Pancreas (tissue), 10 donors: ENCODE measurements at regions not wholly inside any gene's neighbourhood (a gene's known extent, or its start where the extent isn't known, plus 50 kb on each side); places are given as distances from the start of the nearest gene placed in this dataset.
"Not testable (repeated sequence)": the region's sequence is repeated elsewhere in the genome, so short reads cannot be mapped to it uniquely, and the experiment has no call there.

Experiments
- ATAC-seq, 4 donors: fragments of 200-7000 bp; cut with Tn5 transposase; one replicate each; pipeline versions ENCODE4 v1.8.0 to v1.9.1; 2020; ENCODE audit warnings: mild to moderate bottlenecking in 4 of 4, moderate library complexity in 4 of 4
- DNase-seq, 6 donors: peaks; one replicate each; pipeline ENCODE4 v3.0.0-alpha.2; 2020
- FAIRE-seq: peaks from 2 replicates; lab custom pipeline; 2012; peaks lifted over from hg19 to GRCh38; lab: Jason Lieb, UNC
- H3K27ac ChIP-seq, 4 donors: fragments of 200-600 bp; sonication (generic); 1 replicate in 3 of 4; 2 replicates in 1 of 4; pipeline versions ENCODE4 v1.5.0 to v1.8.0; 2020
- H3K27me3 ChIP-seq, 4 donors: fragments of 200-600 bp; one replicate each; pipeline ENCODE4 v1.8.0; 2021
- H3K36me3 ChIP-seq, 3 donors: fragments of 200-600 bp; sonication (generic) in 1 of 3; one replicate each; pipeline versions ENCODE4 v1.5.0 to v1.8.0; 2020 to 2021
- H3K4me1 ChIP-seq, 3 donors: fragments of 200-600 bp; one replicate each; pipeline ENCODE4 v1.8.0; 2021
- H3K4me3 ChIP-seq, 4 donors: fragments of 200-600 bp; sonication (generic) in 2 of 4; one replicate each; pipeline versions ENCODE4 v1.5.0 to v1.8.0; 2020 to 2021
- H3K9me3 ChIP-seq, 4 donors: fragments of 200-600 bp; one replicate each; pipeline ENCODE4 v1.8.0; 2021
- CTCF ChIP-seq, 4 donors: fragments of 200-600 bp; sonication (generic) in 3 of 4; IDR thresholded peaks; one replicate each; pipeline versions ENCODE4 v1.5.0 to v1.8.0; 2021; ENCODE audit warnings: antibody characterized with exemption in 4 of 4
- WGBS, 2 donors: extraction: QIAGEN DNeasy Blood & Tissue Kit; methylation state at CpG; one replicate each; pipeline ENCODE4 v1.1.7; 2013; 5-methylcytosine and 5-hydroxymethylcytosine counted together
- intact Hi-C, 3 donors: fragments of 100-400 bp; cut with DNase I; formaldehyde crosslinking; loops; one replicate each; pipeline versions ENCODE4 v1.11.1 to v1.14.2; 2022
- donor health status: healthy with polysubstance abuse.
- donor health status: DM: no; HTN: no; CAD: no; lungs with moderate emphysema.
- donor health status: DM: no; HTN: no; CAD: no.
- donor health status: control.
- donor health status: control.
- donor health status: Bipolar disorder and iron deficiency.
- donor health status: DM: yes; HTN: yes; CAD: no.
- donor health status: DM: no; HTN: no; CAD: no.
- donor health status: DM: no; HTN: no; CAD: no.
- donor health status: DM: yes; HTN: yes; CAD: no.

DNA sequence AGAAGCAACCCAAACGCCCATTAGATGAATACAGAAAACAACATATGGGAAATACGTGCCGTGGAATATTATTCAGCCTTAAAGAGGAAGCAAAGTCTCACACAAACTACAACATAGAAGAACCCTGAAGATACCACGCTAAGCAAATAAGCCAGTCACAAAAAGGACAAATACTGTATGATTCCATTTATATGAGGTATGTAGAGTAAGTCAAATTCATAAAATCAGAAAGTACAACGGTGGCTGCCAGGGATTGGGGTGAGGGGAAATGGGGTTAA lies 54.2 kb downstream of the SIPA1L2 start:
- DNase-seq (no peak), FAIRE-seq (no peak), ATAC-seq (no peak)
- Histone ChIP-seq H3K9me3 (no peaks in the 10 kb centered on the region), H3K4me1 (no peaks in the 10 kb centered on the region), H3K27me3 (no peaks in the 10 kb centered on the region), H3K27ac (no peak overlapping the region), H3K4me3 (no peak overlapping the region), H3K36me3 (no peaks in the 10 kb centered on the region)
- 83 to 85% methylated on average over 5 of the region's 5 CpGs for WGBS, 2 donors
- TF ChIP-seq CTCF (IDR thresholded peaks at IDR 0.05) = no peak
- intact Hi-C loops = no loop called here

- no peaks in the 10 kb centered on the region for H3K27me3 ChIP-seq
- no peaks in the 10 kb centered on the region for H3K36me3 ChIP-seq
- intact Hi-C loops = no loop called here
- no peak for ATAC-seq
- WGBS, 2 donors = 77 to 87% methylated on average over 12 of the region's 12 CpGs
- H3K4me1 ChIP-seq = no peaks in the 10 kb centered on the region
- no peak for DNase-seq
- no peaks in the 10 kb centered on the region for H3K9me3 ChIP-seq
- TF ChIP-seq CTCF (IDR thresholded peaks at IDR 0.05) = no peak
- FAIRE-seq = no peak
- H3K27ac ChIP-seq = no peak overlapping the region
- H3K4me3 ChIP-seq = no peak overlapping the region
Observed at GRCh38 chr1:232574889-232575762, 54.8 kb downstream of the SIPA1L2 start.

- DNase-seq (no peak), FAIRE-seq (no peak), ATAC-seq (no peak)
- intact Hi-C loops = no loop called here
- H3K27me3 ChIP-seq = no peaks in the 10 kb centered on the region
- no peak overlapping the region for H3K4me3 ChIP-seq
- H3K4me1 ChIP-seq = no peaks in the 10 kb centered on the region
- no peaks in the 10 kb centered on the region for H3K9me3 ChIP-seq
- TF ChIP-seq CTCF (IDR thresholded peaks at IDR 0.05) = no peak
- no peaks in the 10 kb centered on the region for H3K36me3 ChIP-seq
- no peak overlapping the region for H3K27ac ChIP-seq
- 86 to 96% methylated on average over 3 of the region's 3 CpGs for WGBS, 2 donors
Observed at GRCh38 chr1:232574077-232574476, 55.9 kb downstream of the SIPA1L2 start.

DNA sequence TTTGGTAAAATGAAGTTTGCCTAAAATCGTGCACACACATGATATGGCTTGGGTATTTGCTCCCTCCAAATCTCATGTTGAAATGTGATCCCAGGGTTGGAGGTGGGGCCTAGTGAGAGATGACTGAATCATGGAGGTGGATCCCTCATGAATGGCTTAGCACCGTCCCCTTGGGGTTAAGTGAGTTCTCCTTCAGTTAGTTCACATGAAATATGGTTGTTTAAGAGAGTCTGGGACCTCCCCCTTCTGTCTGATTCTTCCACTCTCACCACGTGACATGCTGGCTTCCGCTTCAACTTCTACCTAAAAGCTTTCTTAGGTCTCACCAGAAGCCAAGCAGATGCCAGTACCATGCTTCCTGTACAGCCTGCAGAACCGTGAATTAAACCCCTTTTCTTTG lies 58.4 kb downstream of the SIPA1L2 start:
- Histone ChIP-seq H3K36me3 (no peaks in the 10 kb centered on the region), H3K27ac (no peak overlapping the region), H3K4me1 (no peaks in the 10 kb centered on the region), H3K27me3 (no peaks in the 10 kb centered on the region), H3K4me3 (no peak overlapping the region), H3K9me3 (no peaks in the 10 kb centered on the region)
- FAIRE-seq = no peak
- no peak for TF ChIP-seq CTCF (IDR thresholded peaks at IDR 0.05)
- intact Hi-C loops = no loop called here
- 84 to 97% methylated on average over 5 of the region's 5 CpGs for WGBS, 2 donors
- no peak for ATAC-seq
- DNase-seq = no peak

- H3K4me1 ChIP-seq = no peaks in the 10 kb centered on the region
- no peak overlapping the region for H3K4me3 ChIP-seq
- no peak overlapping the region for H3K27ac ChIP-seq
- no peak for DNase-seq
- intact Hi-C loops = no loop called here
- no peaks in the 10 kb centered on the region for H3K9me3 ChIP-seq
- H3K27me3 ChIP-seq = no peaks in the 10 kb centered on the region
- FAIRE-seq = no peak
- no peaks in the 10 kb centered on the region for H3K36me3 ChIP-seq
- ATAC-seq = no peak
- WGBS, 2 donors = 30 to 32% methylated on average over 5 of the region's 5 CpGs
- TF ChIP-seq CTCF (IDR thresholded peaks at IDR 0.05) = no peak
Observed at GRCh38 chr1:232570007-232570406, 59.9 kb downstream of the SIPA1L2 start.

- intact Hi-C loops, H3K9me3 ChIP-seq, H3K4me1 ChIP-seq, DNase-seq, H3K4me3 ChIP-seq, ATAC-seq, H3K27ac ChIP-seq, H3K27me3 ChIP-seq, H3K36me3 ChIP-seq, FAIRE-seq: not testable (repeated sequence)
- WGBS, 2 donors = 86 to 91% methylated on average over 11 of the region's 11 CpGs
Observed at GRCh38 chr1:232569554-232569921, 60.4 kb downstream of the SIPA1L2 start.
